ENCODE measurements at regions not wholly inside any gene's neighbourhood (a gene's known extent, or its start where the extent isn't known, plus 50 kb on each side); places are given as distances from the start of the nearest gene placed in this dataset.

- no peak for DNase-seq (ENCODE audit: low read depth, low spot score)
- Mint-ChIP-seq H3K4me3 (no peak overlapping the region), H3K36me3 (ENCODE audit: low read depth) (no peaks in the 10 kb centered on the region), H3K4me1 (no peaks in the 10 kb centered on the region), H3K9me3 (peaks cover under 1% of the 10 kb centered on the region), H3K27ac (ENCODE audit: unreplicated experiment) (no peak overlapping the region), H3K27me3 (ENCODE audit: low read depth) (no peaks in the 10 kb centered on the region)
- no peak for TF ChIP-seq CTCF (conservative IDR thresholded peaks at IDR 0.05)
Observed at GRCh38 chr4:136946307-136946907, 585.9 kb downstream of the PCDH18 start.

- Mint-ChIP-seq H3K27me3 (ENCODE audit: low read depth) (no peaks in the 10 kb centered on the region), H3K4me1 (no peaks in the 10 kb centered on the region), H3K9me3 (peaks cover 2% of the 10 kb centered on the region), H3K36me3 (ENCODE audit: low read depth) (no peaks in the 10 kb centered on the region), H3K27ac (ENCODE audit: unreplicated experiment) (no peak overlapping the region), H3K4me3 (no peak overlapping the region)
- TF ChIP-seq CTCF (conservative IDR thresholded peaks at IDR 0.05) = no peak
- DNase-seq (ENCODE audit: low read depth, low spot score) = no peak
Observed at GRCh38 chr4:136939781-136940180, 592.5 kb downstream of the PCDH18 start.

- no peaks in the 10 kb centered on the region for H3K27me3 Mint-ChIP-seq (ENCODE audit: low read depth)
- no peak for DNase-seq (ENCODE audit: low read depth, low spot score)
- H3K36me3 Mint-ChIP-seq (ENCODE audit: low read depth) = no peaks in the 10 kb centered on the region
- H3K27ac Mint-ChIP-seq (ENCODE audit: unreplicated experiment) = no peak overlapping the region
- no peak for TF ChIP-seq CTCF (conservative IDR thresholded peaks at IDR 0.05)
- no peaks in the 10 kb centered on the region for H3K9me3 Mint-ChIP-seq
- no peaks in the 10 kb centered on the region for H3K4me1 Mint-ChIP-seq
- no peak overlapping the region for H3K4me3 Mint-ChIP-seq
Observed at GRCh38 chr4:136935871-136936270, 596.4 kb downstream of the PCDH18 start.

GRCh38 chr4:136935305-136935704, 597.0 kb downstream of the PCDH18 start:
- DNase-seq (ENCODE audit: low read depth, low spot score) = no peak
- Mint-ChIP-seq H3K36me3 (ENCODE audit: low read depth) (no peaks in the 10 kb centered on the region), H3K27ac (ENCODE audit: unreplicated experiment) (no peak overlapping the region), H3K9me3 (no peaks in the 10 kb centered on the region), H3K4me1 (no peaks in the 10 kb centered on the region), H3K27me3 (ENCODE audit: low read depth) (no peaks in the 10 kb centered on the region), H3K4me3 (no peak overlapping the region)
- no peak for TF ChIP-seq CTCF (conservative IDR thresholded peaks at IDR 0.05)

- H3K9me3 Mint-ChIP-seq = peaks cover 3% of the 10 kb centered on the region
- H3K36me3 Mint-ChIP-seq (ENCODE audit: low read depth) = no peaks in the 10 kb centered on the region
- no peaks in the 10 kb centered on the region for H3K27me3 Mint-ChIP-seq (ENCODE audit: low read depth)
- no peak overlapping the region for H3K27ac Mint-ChIP-seq (ENCODE audit: unreplicated experiment)
- no peak overlapping the region for H3K4me3 Mint-ChIP-seq
- TF ChIP-seq CTCF (conservative IDR thresholded peaks at IDR 0.05) = no peak
- no peak for DNase-seq (ENCODE audit: low read depth, low spot score)
- H3K4me1 Mint-ChIP-seq = no peaks in the 10 kb centered on the region
Observed at GRCh38 chr4:136934601-136935000, 597.7 kb downstream of the PCDH18 start.
